Rectal smooth muscle tissue (tissue), 1 donor: ENCODE measurements at regions not wholly inside any gene's neighbourhood (a gene's known extent, or its start where the extent isn't known, plus 50 kb on each side); places are given as distances from the start of the nearest gene placed in this dataset.

Source experiments
- H3K27ac ChIP-seq: one replicate; pipeline ENCODE4 v1.7.0; 2013; ENCODE audit warnings: low read depth, low read length, inconsistent platforms
- H3K27me3 ChIP-seq: one replicate; pipeline ENCODE4 v1.7.0; 2013; ENCODE audit warnings: low read length; ENCODE audit not compliant: control insufficient read depth, insufficient read depth
- H3K36me3 ChIP-seq: one replicate; pipeline ENCODE4 v1.7.0; 2013; ENCODE audit warnings: low read length; ENCODE audit not compliant: control insufficient read depth, insufficient read depth
- H3K4me1 ChIP-seq: one replicate; pipeline ENCODE4 v1.7.0; 2013; ENCODE audit warnings: low read length; ENCODE audit not compliant: control insufficient read depth, insufficient read depth
- H3K4me3 ChIP-seq: one replicate; pipeline ENCODE4 v1.7.0; 2013; ENCODE audit warnings: low read length
- H3K9ac ChIP-seq: one replicate; pipeline ENCODE4 v1.7.0; 2013; ENCODE audit warnings: low read length

DNA sequence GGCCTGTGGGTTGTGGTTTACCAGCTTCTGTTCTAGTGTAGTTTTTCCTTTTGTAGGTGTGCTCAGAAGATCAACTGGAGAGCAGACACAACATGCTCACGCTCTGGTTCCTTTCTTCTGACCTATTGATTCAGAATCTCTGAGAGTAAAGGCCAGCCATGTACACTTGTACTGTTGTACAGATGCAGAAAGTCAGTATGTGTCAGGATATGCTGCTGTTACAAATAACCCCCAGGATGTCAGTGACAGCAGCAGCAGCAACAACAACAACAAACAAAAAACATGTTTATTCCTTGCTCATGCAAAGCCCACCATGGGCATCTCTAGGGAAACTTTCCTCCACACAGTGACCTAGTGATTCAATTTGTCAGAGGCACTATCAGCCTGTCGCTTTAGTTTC, 154.8 kb upstream of the RBFOX1 start:
- H3K27ac ChIP-seq: no peak overlapping the region
- H3K36me3 ChIP-seq: no peaks in the 10 kb centered on the region

DNA sequence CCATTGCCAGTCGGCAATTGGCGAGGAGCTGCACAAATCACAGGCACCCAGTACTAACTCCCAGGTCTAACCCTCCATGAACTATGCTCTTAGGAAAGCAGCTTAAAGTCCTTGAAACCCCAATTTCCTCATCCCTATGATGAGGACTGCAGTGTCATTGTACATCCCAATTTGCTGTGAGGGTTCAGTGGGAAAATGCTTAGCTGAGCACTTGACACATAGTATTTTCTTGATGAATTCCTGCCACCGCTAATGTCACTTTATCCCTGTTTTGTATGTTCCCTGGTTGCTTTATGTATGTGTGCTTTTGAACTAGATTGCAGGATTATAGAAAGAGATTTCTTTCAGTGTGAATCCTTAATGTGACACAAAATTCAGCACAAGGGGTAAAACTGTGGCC, 161.5 kb upstream of the RBFOX1 start:
- Histone ChIP-seq H3K27ac (no peak overlapping the region), H3K27me3 (no peaks in the 10 kb centered on the region), H3K4me3 (no peak overlapping the region)

More for the DNA sequence above, 154.8 kb upstream of the RBFOX1 start:
- no peaks in the 10 kb centered on the region for H3K27me3 ChIP-seq
- H3K4me3 ChIP-seq: no peak overlapping the region
- H3K4me1 ChIP-seq: no peaks in the 10 kb centered on the region
- H3K9ac ChIP-seq: no peak overlapping the region

DNA sequence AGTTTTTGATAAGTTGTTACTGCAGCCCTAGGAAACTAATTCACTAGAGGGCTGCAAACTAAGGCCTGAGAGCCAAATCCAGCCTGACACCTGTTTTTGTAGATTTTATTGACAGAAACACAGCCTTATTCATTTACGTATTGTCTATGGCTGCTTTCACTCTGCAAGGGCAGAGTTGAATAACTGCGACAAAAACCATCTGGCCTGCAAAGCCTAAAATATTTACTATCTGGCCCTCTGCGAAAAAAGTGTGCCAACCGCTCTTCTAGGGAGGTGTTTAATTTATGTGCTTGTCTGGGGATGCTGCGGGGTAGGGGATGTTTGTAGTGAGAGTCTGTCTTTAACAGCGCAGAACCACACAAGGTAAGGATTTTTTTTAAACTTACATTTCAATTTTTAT, 165.0 kb upstream of the RBFOX1 start:
- Histone ChIP-seq H3K36me3 (no peaks in the 10 kb centered on the region), H3K27me3 (no peaks in the 10 kb centered on the region), H3K9ac (no peak overlapping the region), H3K4me3 (no peak overlapping the region), H3K4me1 (no peaks in the 10 kb centered on the region), H3K27ac (no peak overlapping the region)

More for the DNA sequence above, 161.5 kb upstream of the RBFOX1 start:
- no peaks in the 10 kb centered on the region for H3K36me3 ChIP-seq
- H3K9ac ChIP-seq: no peak overlapping the region
- H3K4me1 ChIP-seq: no peaks in the 10 kb centered on the region

DNA sequence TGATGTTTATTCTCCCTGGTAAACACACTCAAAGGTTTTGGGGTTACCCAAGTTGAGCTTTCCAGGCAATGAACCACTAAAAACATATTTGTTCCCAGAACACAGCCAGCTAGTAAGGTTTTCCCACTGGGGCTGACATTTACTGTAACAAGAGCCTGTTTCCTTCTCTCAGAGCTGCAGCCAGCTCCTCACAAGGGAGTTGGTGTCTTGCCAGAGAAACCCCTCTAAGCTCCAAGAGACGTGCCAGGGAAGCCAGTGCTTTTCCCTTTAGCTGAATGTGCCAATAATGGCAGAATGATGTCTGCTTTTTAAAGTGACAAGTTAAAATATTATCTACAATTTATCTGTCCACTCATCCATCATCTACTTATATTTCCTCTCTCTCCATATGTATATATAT, 170.8 kb upstream of the RBFOX1 start:
- Histone ChIP-seq H3K9ac (no peak overlapping the region), H3K4me3 (no peak overlapping the region), H3K36me3 (no peaks in the 10 kb centered on the region), H3K27ac (no peak overlapping the region), H3K4me1 (no peaks in the 10 kb centered on the region), H3K27me3 (no peaks in the 10 kb centered on the region)

DNA sequence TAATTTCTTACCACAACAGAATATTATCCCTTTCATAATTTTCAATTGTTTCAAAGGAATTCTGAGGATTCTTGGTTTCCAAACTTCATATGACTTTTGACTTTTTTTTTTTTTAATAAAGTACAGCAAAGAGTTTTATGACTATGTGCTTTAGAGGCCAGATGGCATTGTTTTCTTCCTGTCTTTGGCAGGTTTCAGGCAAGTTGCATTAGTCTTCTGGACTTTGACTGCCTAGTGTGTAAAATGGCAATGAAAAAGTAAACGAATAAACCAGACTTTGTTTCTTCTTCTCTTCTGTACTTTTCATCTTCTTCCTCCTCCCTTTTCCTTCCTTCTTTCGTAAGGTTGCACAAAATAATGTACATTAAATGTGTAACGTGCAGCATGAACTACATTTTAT, 172.6 kb upstream of the RBFOX1 start:
- Histone ChIP-seq H3K27me3 (no peaks in the 10 kb centered on the region), H3K9ac (no peak overlapping the region), H3K4me3 (no peak overlapping the region)

DNA sequence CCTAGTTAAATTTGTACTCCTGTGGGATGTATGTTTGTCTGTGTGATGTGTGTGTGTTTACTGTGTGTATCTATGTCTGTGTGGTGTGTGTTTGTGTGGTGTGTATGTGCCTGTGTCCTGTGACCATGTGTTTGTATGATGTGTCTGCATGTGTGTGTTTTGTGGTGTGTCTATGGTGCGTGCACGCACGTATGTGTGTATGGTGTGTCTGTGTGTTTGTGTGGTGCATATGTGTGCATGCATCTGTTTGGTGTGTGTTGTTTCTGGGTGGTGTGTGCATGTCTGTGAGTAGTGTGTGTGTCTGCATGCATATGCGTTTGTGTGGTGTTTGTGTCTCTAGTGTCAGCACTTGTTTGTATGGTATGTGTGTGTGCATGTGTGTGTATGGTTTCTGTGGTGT, 174.2 kb upstream of the RBFOX1 start:
- no peak overlapping the region for H3K27ac ChIP-seq
- no peaks in the 10 kb centered on the region for H3K36me3 ChIP-seq
- H3K4me1 ChIP-seq: no peaks in the 10 kb centered on the region
- no peaks in the 10 kb centered on the region for H3K27me3 ChIP-seq
- no peak overlapping the region for H3K9ac ChIP-seq
- H3K4me3 ChIP-seq: no peak overlapping the region

More for the DNA sequence above, 172.6 kb upstream of the RBFOX1 start:
- H3K27ac ChIP-seq: no peak overlapping the region
- H3K36me3 ChIP-seq: no peaks in the 10 kb centered on the region
- no peaks in the 10 kb centered on the region for H3K4me1 ChIP-seq

DNA sequence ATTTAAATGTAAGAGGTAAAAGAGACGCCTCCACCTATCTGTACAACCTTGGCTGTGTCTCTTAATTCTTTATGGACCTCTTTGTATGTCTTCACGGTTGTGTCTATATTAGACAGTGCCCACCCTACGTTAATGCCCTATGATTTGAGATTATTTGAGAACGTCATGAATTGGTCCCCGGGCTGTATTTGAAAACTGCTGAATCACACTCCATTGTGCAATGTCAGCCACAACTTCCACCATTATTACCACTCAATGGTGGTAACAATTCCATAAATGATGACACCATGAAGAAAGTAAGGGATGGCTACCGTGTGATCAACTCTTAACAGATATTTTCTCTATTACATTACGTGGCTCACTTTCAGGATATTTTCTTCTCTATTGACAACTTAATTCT, 182.4 kb upstream of the RBFOX1 start:
- no peak overlapping the region for H3K9ac ChIP-seq
- no peak overlapping the region for H3K4me3 ChIP-seq
- H3K27me3 ChIP-seq: no peaks in the 10 kb centered on the region
- H3K36me3 ChIP-seq: no peaks in the 10 kb centered on the region
- no peaks in the 10 kb centered on the region for H3K4me1 ChIP-seq
- H3K27ac ChIP-seq: no peak overlapping the region

DNA sequence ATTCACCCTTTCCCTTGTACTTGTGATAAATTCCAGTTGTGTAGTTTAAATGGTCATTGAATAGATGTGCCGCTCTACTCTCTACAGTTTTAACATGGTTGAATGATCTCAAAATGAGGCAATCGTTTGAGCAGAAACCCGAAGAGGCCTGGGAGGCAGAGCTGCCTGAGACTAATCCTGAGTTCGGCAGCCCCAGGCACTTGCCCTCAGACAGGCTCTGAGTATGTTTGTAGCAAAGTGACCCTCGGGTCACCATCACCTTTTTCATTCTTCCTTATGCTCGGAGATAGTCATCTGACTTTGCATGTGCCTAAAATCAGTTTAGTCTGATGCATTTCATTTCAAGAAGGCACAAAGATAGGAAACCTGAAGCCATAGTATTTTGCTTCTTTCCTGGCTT, 184.0 kb upstream of the RBFOX1 start:
- no peak overlapping the region for H3K4me3 ChIP-seq
- H3K9ac ChIP-seq: no peak overlapping the region
- H3K36me3 ChIP-seq: no peaks in the 10 kb centered on the region

DNA sequence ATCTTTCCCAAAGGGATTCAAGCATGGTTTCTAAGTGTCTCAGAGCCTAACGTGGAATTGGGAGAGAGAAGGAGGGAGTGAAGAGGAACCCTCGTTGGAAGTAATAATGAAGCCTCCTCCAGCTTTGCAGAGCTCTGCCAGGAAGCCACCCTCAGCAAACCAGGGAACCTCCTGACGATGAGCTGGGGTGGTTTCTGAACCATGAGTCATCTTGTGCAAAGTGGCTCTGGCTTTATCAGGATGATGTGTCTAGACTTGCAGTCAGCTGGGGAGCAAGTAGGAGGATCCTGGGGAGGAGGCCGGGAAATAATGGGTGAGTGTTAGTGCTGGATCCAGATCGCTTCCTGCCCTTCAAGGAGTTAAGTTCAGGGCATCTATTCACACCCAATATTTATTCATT, 191.7 kb upstream of the RBFOX1 start:
- H3K27ac ChIP-seq: no peak overlapping the region
- H3K4me3 ChIP-seq: no peak overlapping the region
- H3K27me3 ChIP-seq: no peaks in the 10 kb centered on the region
- H3K36me3 ChIP-seq: no peaks in the 10 kb centered on the region
- H3K9ac ChIP-seq: no peak overlapping the region
- no peaks in the 10 kb centered on the region for H3K4me1 ChIP-seq

More for the DNA sequence above, 184.0 kb upstream of the RBFOX1 start:
- Histone ChIP-seq H3K27me3 (no peaks in the 10 kb centered on the region), H3K4me1 (no peaks in the 10 kb centered on the region), H3K27ac (no peak overlapping the region)

DNA sequence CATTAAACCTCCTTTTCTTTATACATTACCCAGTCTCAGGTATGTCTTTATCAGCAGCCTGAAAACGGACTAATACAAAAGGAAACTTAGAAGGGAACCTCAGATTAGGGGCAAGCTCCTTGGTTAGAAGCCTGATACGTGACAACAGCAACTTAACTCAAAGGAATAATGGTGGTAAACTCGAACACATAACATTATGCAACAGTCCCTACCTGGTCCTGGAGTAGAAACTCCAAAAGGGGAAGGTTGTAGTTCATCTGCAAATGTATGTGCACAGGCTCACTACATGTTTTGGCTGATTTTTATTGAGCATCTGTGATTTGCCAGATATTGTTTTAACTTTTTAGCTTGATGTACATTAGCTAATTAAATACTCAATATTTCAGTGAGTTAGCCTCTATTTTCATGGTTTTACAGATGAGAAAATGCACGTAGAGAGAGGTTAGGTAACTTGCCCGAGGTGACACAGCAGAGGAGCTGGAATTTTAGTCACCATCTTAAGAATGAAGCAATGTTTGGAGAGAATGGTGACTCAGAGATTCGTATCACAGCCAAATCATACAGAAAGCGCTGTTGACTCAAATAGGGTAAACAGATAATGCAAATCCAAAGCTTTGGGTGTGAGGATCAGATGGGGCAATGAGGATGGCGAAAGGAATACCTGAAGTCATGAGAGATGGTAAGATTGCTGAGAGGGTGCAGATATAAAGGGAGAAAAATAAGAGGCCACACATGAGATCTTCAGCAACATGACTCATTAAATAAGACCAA, 194.9 kb upstream of the RBFOX1 start:
- no peak overlapping the region for H3K27ac ChIP-seq
- no peaks in the 10 kb centered on the region for H3K4me1 ChIP-seq
- H3K4me3 ChIP-seq: no peak overlapping the region
- no peaks in the 10 kb centered on the region for H3K27me3 ChIP-seq
- no peaks in the 10 kb centered on the region for H3K36me3 ChIP-seq
- H3K9ac ChIP-seq: no peak overlapping the region

GRCh38 chr16:7132465-7132864, 200.2 kb upstream of the RBFOX1 start:
- Histone ChIP-seq H3K36me3 (no peaks in the 10 kb centered on the region), H3K9ac (no peak overlapping the region), H3K4me1 (no peaks in the 10 kb centered on the region), H3K27me3 (no peaks in the 10 kb centered on the region), H3K4me3 (no peak overlapping the region), H3K27ac (no peak overlapping the region)

DNA sequence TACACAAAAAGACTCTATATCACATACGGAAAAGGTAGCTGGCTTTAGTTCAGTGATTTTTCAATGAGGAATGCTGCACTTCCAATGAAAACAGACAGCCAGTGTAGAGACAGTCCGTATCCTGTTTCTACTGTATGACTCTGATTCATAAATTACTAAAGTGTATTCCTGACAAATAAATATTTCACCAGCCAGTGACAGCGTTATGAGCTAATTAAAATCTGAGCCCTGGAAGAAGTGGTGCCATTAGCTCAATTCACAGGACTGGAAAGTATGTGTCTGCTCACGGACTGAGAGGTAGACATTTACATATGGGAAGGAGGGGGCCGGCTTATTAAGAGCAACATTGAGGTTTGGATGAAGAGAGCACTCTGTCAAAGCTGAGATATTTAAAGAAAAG, 207.9 kb upstream of the RBFOX1 start:
- Histone ChIP-seq H3K27me3 (no peaks in the 10 kb centered on the region), H3K27ac (no peak overlapping the region), H3K9ac (no peak overlapping the region), H3K4me1 (no peaks in the 10 kb centered on the region), H3K4me3 (no peak overlapping the region), H3K36me3 (no peaks in the 10 kb centered on the region)

DNA sequence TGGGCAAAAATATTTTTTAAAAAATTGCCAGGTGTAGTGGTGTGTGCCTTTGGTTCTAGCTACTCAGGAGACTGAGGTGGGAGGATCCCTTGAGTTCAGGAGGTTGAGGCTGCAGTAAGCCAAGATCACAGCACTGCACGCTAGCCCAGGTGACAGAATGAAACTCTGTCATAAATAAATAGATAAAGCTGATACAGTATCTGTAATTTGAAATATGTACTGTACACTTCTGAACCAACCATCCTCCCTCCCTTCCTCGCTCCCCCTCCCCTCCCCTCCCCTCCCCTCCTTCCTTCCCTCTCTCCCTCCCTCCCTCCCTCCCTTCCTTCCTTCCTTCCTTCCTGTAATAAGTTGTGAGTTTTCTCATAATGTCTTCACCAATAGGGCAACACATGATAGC, 208.4 kb upstream of the RBFOX1 start:
- Histone ChIP-seq H3K9ac (no peak overlapping the region), H3K27me3 (no peaks in the 10 kb centered on the region), H3K36me3 (no peaks in the 10 kb centered on the region), H3K4me3 (no peak overlapping the region), H3K4me1 (no peaks in the 10 kb centered on the region), H3K27ac (no peak overlapping the region)
